Keratinocyte (primary cell): ENCODE measurements at regions not wholly inside any gene's neighbourhood (a gene's known extent, or its start where the extent isn't known, plus 50 kb on each side); places are given as distances from the start of the nearest gene placed in this dataset.

ENCODE experiments used
- DNase-seq: peaks from one replicate; pipeline ENCODE4 v3.0.0-alpha.2; 2011; ENCODE audit warnings: low read depth, missing footprints, low spot score
- FAIRE-seq: peaks from 2 replicates; lab custom pipeline; 2011; peaks lifted over from hg19 to GRCh38; lab: Jason Lieb, UNC
- H2AFZ ChIP-seq: 2 replicates; pipeline ENCODE4 v1.6.0; 2012; ENCODE audit warnings: low read length, control low read depth, inconsistent platforms; ENCODE audit not compliant: control insufficient read depth
- H3K27ac ChIP-seq: 2 replicates; pipeline ENCODE4 v1.5.1; 2011; ENCODE audit warnings: low read length; ENCODE audit not compliant: control insufficient read depth, insufficient read depth
- H3K27me3 ChIP-seq: 3 replicates; pipeline ENCODE4 v1.6.0; 2011; ENCODE audit warnings: low read length; ENCODE audit not compliant: control insufficient read depth, insufficient read depth; ENCODE audit errors: extremely low read depth
- H3K36me3 ChIP-seq, 2 experiments: 2 replicates in 1 of 2; 3 replicates in 1 of 2; pipeline ENCODE4 v1.5.1; 2011; ENCODE audit warnings: low read length in 2 of 2, mild to moderate bottlenecking in 1 of 2; ENCODE audit not compliant: control insufficient read depth in 2 of 2, insufficient read depth in 2 of 2; ENCODE audit errors: extremely low read depth in 1 of 2
- H3K4me1 ChIP-seq: 3 replicates; pipeline ENCODE4 v1.5.1; 2011; ENCODE audit warnings: low read length; ENCODE audit not compliant: control insufficient read depth, insufficient read depth; ENCODE audit errors: extremely low read depth
- H3K4me2 ChIP-seq: 3 replicates; pipeline ENCODE4 v1.6.0; 2011; ENCODE audit warnings: low read depth, low read length; ENCODE audit not compliant: control insufficient read depth, insufficient read depth; ENCODE audit errors: extremely low read depth
- H3K4me3 ChIP-seq, 3 experiments: fragments of 200-600 bp in 1 of 3; sonication (generic) in 1 of 3; 2 replicates in 2 of 3; 3 replicates in 1 of 3; pipeline ENCODE4 v1.5.1; 2011 to 2016; ENCODE audit warnings: low read length in 3 of 3, mild to moderate bottlenecking in 3 of 3, control low read depth in 2 of 3, inconsistent platforms in 1 of 3, low read depth in 1 of 3, mixed read lengths in 1 of 3, mixed run types in 1 of 3, moderate library complexity in 1 of 3; ENCODE audit not compliant: control insufficient read depth in 2 of 3, insufficient read depth in 2 of 3; ENCODE audit errors: extremely low read depth in 1 of 3
- H3K79me2 ChIP-seq: 2 replicates; pipeline ENCODE4 v1.6.0; 2012; ENCODE audit warnings: low read length; ENCODE audit not compliant: control insufficient read depth, insufficient read depth
- H3K9ac ChIP-seq: 3 replicates; pipeline ENCODE4 v1.6.0; 2011; ENCODE audit warnings: low read length; ENCODE audit not compliant: control insufficient read depth, insufficient read depth; ENCODE audit errors: extremely low read depth
- H3K9me1 ChIP-seq: 3 replicates; pipeline ENCODE4 v1.6.0; 2011; ENCODE audit warnings: low read length; ENCODE audit not compliant: control insufficient read depth, insufficient read depth; ENCODE audit errors: extremely low read depth
- H3K9me3 ChIP-seq: 2 replicates; pipeline ENCODE4 v1.5.1; 2012; ENCODE audit warnings: low read depth, low read length; ENCODE audit not compliant: control insufficient read depth
- H4K20me1 ChIP-seq: 3 replicates; pipeline ENCODE4 v1.6.0; 2011; ENCODE audit warnings: low read length; ENCODE audit not compliant: control insufficient read depth, insufficient read depth; ENCODE audit errors: extremely low read depth
- EZH2 ChIP-seq: IDR thresholded peaks from one replicate; pipeline ENCODE4 v1.6.1; 2012; ENCODE audit warnings: inconsistent platforms, mild to moderate bottlenecking, low read length, moderate library complexity
- dilution Hi-C: fragments of 300-500 bp; cut with MboI; formaldehyde crosslinking; loops from one replicate; pipeline ENCODE4 v1.7.0; 2020; ENCODE audit warnings: low sequenced_read_pairs; ENCODE audit not compliant: extremely low pct_ligation_motif_present
- TF ChIP-seq, protein P1 (sequence below), 3 experiments: IDR thresholded peaks in 1 of 3; conservative IDR thresholded peaks in 1 of 3; optimal IDR thresholded peaks in 1 of 3; 2 replicates in 2 of 3; 3 replicates in 1 of 3; pipeline versions ENCODE3 to v1.5.1; 2011; ENCODE audit warnings: low read length in 3 of 3, mild to moderate bottlenecking in 3 of 3, moderate library complexity in 2 of 3, control low read depth in 1 of 3, inconsistent platforms in 1 of 3; ENCODE audit not compliant: insufficient read depth in 2 of 3; ENCODE audit errors: extremely low read depth in 1 of 3

DNA sequence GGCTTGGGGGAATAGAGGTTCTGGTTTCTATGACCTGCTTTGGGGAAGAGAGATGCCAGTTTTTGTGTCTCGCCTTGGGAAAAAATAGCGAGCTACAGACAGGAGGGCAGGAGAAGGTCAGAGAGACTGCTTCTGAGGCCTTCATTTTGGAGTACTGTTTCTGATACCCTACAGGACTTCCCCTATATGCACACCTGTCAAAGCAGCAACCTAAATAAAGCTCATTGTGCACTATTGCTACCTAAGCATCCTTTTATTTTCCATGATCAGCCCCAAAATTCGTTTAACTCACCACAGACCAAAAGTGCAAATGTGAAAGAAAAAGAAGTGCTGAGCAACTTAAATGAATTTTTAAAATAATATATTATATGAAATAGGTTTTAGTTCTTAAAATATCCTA is 145.6 kb upstream of the CHRM3 start:
- TF ChIP-seq EZH2: no peak
- TF ChIP-seq, protein P1, sequence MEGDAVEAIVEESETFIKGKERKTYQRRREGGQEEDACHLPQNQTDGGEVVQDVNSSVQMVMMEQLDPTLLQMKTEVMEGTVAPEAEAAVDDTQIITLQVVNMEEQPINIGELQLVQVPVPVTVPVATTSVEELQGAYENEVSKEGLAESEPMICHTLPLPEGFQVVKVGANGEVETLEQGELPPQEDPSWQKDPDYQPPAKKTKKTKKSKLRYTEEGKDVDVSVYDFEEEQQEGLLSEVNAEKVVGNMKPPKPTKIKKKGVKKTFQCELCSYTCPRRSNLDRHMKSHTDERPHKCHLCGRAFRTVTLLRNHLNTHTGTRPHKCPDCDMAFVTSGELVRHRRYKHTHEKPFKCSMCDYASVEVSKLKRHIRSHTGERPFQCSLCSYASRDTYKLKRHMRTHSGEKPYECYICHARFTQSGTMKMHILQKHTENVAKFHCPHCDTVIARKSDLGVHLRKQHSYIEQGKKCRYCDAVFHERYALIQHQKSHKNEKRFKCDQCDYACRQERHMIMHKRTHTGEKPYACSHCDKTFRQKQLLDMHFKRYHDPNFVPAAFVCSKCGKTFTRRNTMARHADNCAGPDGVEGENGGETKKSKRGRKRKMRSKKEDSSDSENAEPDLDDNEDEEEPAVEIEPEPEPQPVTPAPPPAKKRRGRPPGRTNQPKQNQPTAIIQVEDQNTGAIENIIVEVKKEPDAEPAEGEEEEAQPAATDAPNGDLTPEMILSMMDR (optimal IDR thresholded peaks at IDR 0.05 in 1 of 3, IDR thresholded peaks at IDR 0.05 in 1 of 3, conservative IDR thresholded peaks at IDR 0.05 in 1 of 3; ENCODE audit: extremely low read depth in 1 of 3, insufficient read depth in 2 of 3, low read length in 3 of 3): no peak
- no peak for DNase-seq
- no peaks in the 10 kb centered on the region for H3K27me3 ChIP-seq
- no peaks in the 10 kb centered on the region for H4K20me1 ChIP-seq
- H3K79me2 ChIP-seq: no peaks in the 10 kb centered on the region
- H2AFZ ChIP-seq: no peak overlapping the region
- H3K9me1 ChIP-seq: no peaks in the 10 kb centered on the region
- no peak overlapping the region for H3K27ac ChIP-seq
- no peaks in the 10 kb centered on the region for H3K9me3 ChIP-seq
- no peak for FAIRE-seq
- H3K36me3 ChIP-seq: no peaks in the 10 kb centered on the region
- H3K4me3 ChIP-seq: no peak overlapping the region
- no peak overlapping the region for H3K9ac ChIP-seq
- no peak overlapping the region for H3K4me2 ChIP-seq
- H3K4me1 ChIP-seq: no peaks in the 10 kb centered on the region
- dilution Hi-C loops: no loop called here

DNA sequence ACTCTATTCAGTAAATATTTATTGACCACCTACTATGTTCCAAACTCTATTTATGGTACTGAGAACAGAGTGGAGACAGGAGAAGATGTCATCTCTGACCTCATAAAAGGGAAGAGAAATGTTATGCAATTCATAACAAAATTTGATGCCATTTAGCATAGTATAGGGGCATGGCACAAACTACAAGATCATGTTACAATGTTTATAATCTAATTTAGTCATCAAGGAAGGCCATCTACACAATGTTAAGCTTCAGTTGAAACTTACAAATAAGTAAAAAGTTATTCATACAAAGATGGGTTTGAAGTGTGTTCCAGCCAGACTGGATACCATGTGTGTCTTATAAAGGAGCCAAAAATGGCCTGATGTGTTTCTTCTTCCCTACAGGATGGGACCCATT is 146.8 kb upstream of the CHRM3 start:
- Histone ChIP-seq H3K27me3 (no peaks in the 10 kb centered on the region), H3K4me2 (no peak overlapping the region), H3K9ac (no peak overlapping the region), H3K9me1 (no peaks in the 10 kb centered on the region), H4K20me1 (no peaks in the 10 kb centered on the region), H3K36me3 (no peaks in the 10 kb centered on the region), H3K9me3 (no peaks in the 10 kb centered on the region), H3K79me2 (no peaks in the 10 kb centered on the region), H2AFZ (no peak overlapping the region), H3K4me3 (no peak overlapping the region), H3K27ac (no peak overlapping the region), H3K4me1 (no peaks in the 10 kb centered on the region)
- DNase-seq (no peak), FAIRE-seq (no peak)
- TF ChIP-seq EZH2: no peak
- TF ChIP-seq, protein P1 (optimal IDR thresholded peaks at IDR 0.05 in 1 of 3, IDR thresholded peaks at IDR 0.05 in 1 of 3, conservative IDR thresholded peaks at IDR 0.05 in 1 of 3; ENCODE audit: extremely low read depth in 1 of 3, insufficient read depth in 2 of 3, low read length in 3 of 3): no peak
- dilution Hi-C loops: no loop called here
